GM23338 (cell line): ENCODE measurements at regions not wholly inside any gene's neighbourhood (a gene's known extent, or its start where the extent isn't known, plus 50 kb on each side); places are given as distances from the start of the nearest gene placed in this dataset.

ENCODE experiments used
- CREB1 ChIP-seq: fragments of 250-450 bp; sonication (Bioruptor Pico); IDR thresholded peaks from 2 replicates; pipeline ENCODE4 v1.5.0; 2020; ENCODE audit warnings: low read depth, mild to moderate bottlenecking, moderate library complexity
- CTCF ChIP-seq, 2 experiments: fragments of 200-600 bp in 1 of 2; sonication (generic) in 1 of 2; conservative IDR thresholded peaks; 2 replicates each; pipeline versions ENCODE4 v1.5.1 to v1.6.1; 2016 to 2017; ENCODE audit warnings: antibody characterized with exemption in 2 of 2, low read depth in 2 of 2, mild to moderate bottlenecking in 2 of 2, moderate library complexity in 1 of 2
- ETS1 ChIP-seq: IDR thresholded peaks from 2 replicates; pipeline ENCODE4 v1.6.1; 2016; ENCODE audit warnings: antibody characterized with exemption
- EZH2 ChIP-seq: fragments of 200-600 bp; sonication (generic); IDR thresholded peaks from one replicate; pipeline ENCODE4 v1.8.0; 2017; ENCODE audit warnings: antibody characterized with exemption, mild to moderate bottlenecking, low read depth; ENCODE audit not compliant: unreplicated experiment
- EZH2phosphoT487 ChIP-seq: fragments of 200-600 bp; sonication (generic); IDR thresholded peaks from one replicate; pipeline ENCODE4 v1.8.1; 2018; ENCODE audit warnings: antibody characterized with exemption; ENCODE audit not compliant: unreplicated experiment
- JUNB ChIP-seq: IDR thresholded peaks from one replicate; pipeline ENCODE4 v1.6.1; 2016; ENCODE audit warnings: antibody characterized with exemption; ENCODE audit not compliant: unreplicated experiment
- NANOG ChIP-seq: IDR thresholded peaks from 2 replicates; pipeline ENCODE4 v1.6.1; 2016; ENCODE audit warnings: antibody characterized with exemption, borderline replicate concordance
- POLR2AphosphoS5 ChIP-seq: IDR thresholded peaks from 2 replicates; pipeline ENCODE4 v1.6.1; 2016; ENCODE audit warnings: antibody characterized with exemption, low read depth
- REST ChIP-seq: IDR thresholded peaks from one replicate; pipeline ENCODE4 v1.6.1; 2018; ENCODE audit warnings: antibody characterized with exemption; ENCODE audit not compliant: unreplicated experiment
- STAT1 ChIP-seq: IDR thresholded peaks from one replicate; pipeline ENCODE4 v1.6.1; 2016; ENCODE audit warnings: antibody characterized with exemption; ENCODE audit not compliant: unreplicated experiment
- ZNF114 ChIP-seq: fragments of 250-450 bp; sonication (Bioruptor Pico); IDR thresholded peaks from 2 replicates; pipeline ENCODE4 v1.5.0; 2020; ENCODE audit warnings: mild to moderate bottlenecking, moderate library complexity
- ZNF331 ChIP-seq: fragments of 250-450 bp; sonication (Bioruptor Pico); IDR thresholded peaks from 2 replicates; pipeline ENCODE4 v1.5.0; 2020; ENCODE audit warnings: low read depth, mild to moderate bottlenecking, moderate library complexity

GRCh38 chr2:105674401-105674800, 70.3 kb upstream of the NCK2 start:
- TF ChIP-seq CTCF (conservative IDR thresholded peaks at IDR 0.05; ENCODE audit: low read depth in 2 of 2): no peak
- TF ChIP-seq REST: no peak
- TF ChIP-seq POLR2AphosphoS5: no peak
- no peak for TF ChIP-seq JUNB
- no peak for TF ChIP-seq EZH2
- TF ChIP-seq CREB1 (CRISPR knock-in tag): no peak
- TF ChIP-seq EZH2phosphoT487: no peak
- no peak for TF ChIP-seq ETS1
- TF ChIP-seq STAT1: no peak
- TF ChIP-seq NANOG: no peak
- TF ChIP-seq ZNF331 (CRISPR knock-in tag): no peak
- TF ChIP-seq ZNF114: no peak
